ENCODE measurements at regions not wholly inside any gene's neighbourhood (a gene's known extent, or its start where the extent isn't known, plus 50 kb on each side); places are given as distances from the start of the nearest gene placed in this dataset.

DNA sequence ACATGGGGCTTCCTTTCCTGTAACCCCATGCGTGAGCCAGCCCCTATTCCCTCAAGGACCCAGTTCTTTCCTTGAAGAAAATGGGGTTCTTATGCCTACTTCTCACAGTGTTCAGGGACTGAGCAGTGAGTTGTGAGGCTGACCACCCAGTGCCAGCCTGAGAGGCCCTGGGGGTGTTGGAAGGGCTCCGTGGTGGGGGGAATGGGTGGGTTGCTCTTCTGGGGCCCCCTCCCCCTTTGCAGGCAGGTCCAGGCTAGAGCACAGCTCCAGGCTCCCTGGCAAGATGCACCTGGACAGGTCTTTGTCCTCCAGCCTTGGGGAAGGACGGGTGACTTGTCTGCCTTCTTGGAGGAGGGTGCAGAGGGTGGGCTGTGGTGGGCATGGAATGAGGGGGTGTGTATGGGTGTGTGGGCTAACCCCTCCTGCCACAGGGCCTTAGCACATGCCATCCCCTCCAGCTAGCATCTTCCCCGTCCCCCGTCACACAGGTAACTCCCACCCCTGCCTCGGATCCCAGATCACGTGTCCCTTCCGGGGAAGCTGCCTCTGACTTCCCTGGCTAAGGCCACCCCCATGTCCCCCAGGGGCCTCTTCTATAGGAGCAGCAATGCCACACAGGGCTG, 64.6 kb downstream of the MYEOV start:
- TF ChIP-seq EZH2 (IDR thresholded peaks at IDR 0.05), result no peak
- no peak for TF ChIP-seq POLR2AphosphoS5 (IDR thresholded peaks at IDR 0.05; ENCODE audit: borderline replicate concordance, low read depth, low read length)
- TF ChIP-seq FOXP2 (optimal IDR thresholded peaks at IDR 0.05; ENCODE audit: control extremely low read depth, extremely low read length, insufficient read depth), result no peak

Measured in SK-N-MC (cell line).